Sigmoid colon (tissue), 6 donors: ENCODE measurements at regions not wholly inside any gene's neighbourhood (a gene's known extent, or its start where the extent isn't known, plus 50 kb on each side); places are given as distances from the start of the nearest gene placed in this dataset.

Experiments used
- DNase-seq: peaks from one replicate; pipeline ENCODE4 v3.0.0-alpha.2; 2019
- H3K27ac ChIP-seq, 4 donors: fragments of 200-600 bp; sonication (generic); one replicate each; pipeline ENCODE4 v1.5.1; 2016 to 2019; ENCODE audit warnings: mild to moderate bottlenecking in 1 of 4
- H3K27me3 ChIP-seq, 3 donors: fragments of 200-600 bp; sonication (generic); one replicate each; pipeline ENCODE4 v1.5.1; 2019; ENCODE audit warnings: mild to moderate bottlenecking in 1 of 3
- H3K36me3 ChIP-seq, 4 donors: fragments of 200-600 bp; sonication (generic); one replicate each; pipeline ENCODE4 v1.5.1; 2016 to 2019
- H3K4me1 ChIP-seq, 4 donors: fragments of 200-600 bp; sonication (generic); one replicate each; pipeline ENCODE4 v1.5.1; 2017 to 2019
- H3K4me3 ChIP-seq, 4 donors: fragments of 200-600 bp; sonication (generic); one replicate each; pipeline ENCODE4 v1.5.1; 2017 to 2019; ENCODE audit warnings: mild to moderate bottlenecking in 2 of 4, moderate library complexity in 1 of 4
- H3K9me3 ChIP-seq, 4 donors: fragments of 200-600 bp in 3 of 4; sonication (generic) in 3 of 4; one replicate each; pipeline versions ENCODE4 v1.5.1 to v1.6.1; 2013 to 2019
- CTCF ChIP-seq, 4 experiments: fragments of 450-650 bp in 3 of 4; fragments of 200-600 bp in 1 of 4; IDR thresholded peaks; one replicate each; pipeline ENCODE4 v1.5.1; 2016 to 2019; ENCODE audit warnings: antibody characterized with exemption in 4 of 4, mild to moderate bottlenecking in 3 of 4, moderate library complexity in 2 of 4
- EP300 ChIP-seq, 4 donors: sonication (generic); formaldehyde crosslinking; IDR thresholded peaks; one replicate each; pipeline ENCODE4 v1.6.1; 2017; ENCODE audit warnings: antibody characterized with exemption in 4 of 4
- POLR2A ChIP-seq, 2 donors: fragments of 450-650 bp; IDR thresholded peaks; one replicate each; pipeline ENCODE4 v1.6.1; 2016; ENCODE audit warnings: antibody characterized with exemption in 2 of 2, mild to moderate bottlenecking in 2 of 2, moderate library complexity in 2 of 2
- POLR2AphosphoS5 ChIP-seq, 4 donors: sonication (generic); formaldehyde crosslinking; IDR thresholded peaks; one replicate each; pipeline ENCODE4 v1.6.1; 2017; ENCODE audit warnings: antibody characterized with exemption in 4 of 4
- WGBS, 2 donors: extraction: QIAGEN DNeasy Blood & Tissue Kit; methylation state at CpG; one replicate each; pipeline ENCODE4 v1.1.7; 2013; 5-methylcytosine and 5-hydroxymethylcytosine counted together
- intact Hi-C: fragments of 100-400 bp; cut with DNase I; formaldehyde crosslinking; loops from one replicate; pipeline ENCODE4 v1.15.1; 2023
- donor health status: healthy with polysubstance abuse.
- donor health status: healthy.

DNA sequence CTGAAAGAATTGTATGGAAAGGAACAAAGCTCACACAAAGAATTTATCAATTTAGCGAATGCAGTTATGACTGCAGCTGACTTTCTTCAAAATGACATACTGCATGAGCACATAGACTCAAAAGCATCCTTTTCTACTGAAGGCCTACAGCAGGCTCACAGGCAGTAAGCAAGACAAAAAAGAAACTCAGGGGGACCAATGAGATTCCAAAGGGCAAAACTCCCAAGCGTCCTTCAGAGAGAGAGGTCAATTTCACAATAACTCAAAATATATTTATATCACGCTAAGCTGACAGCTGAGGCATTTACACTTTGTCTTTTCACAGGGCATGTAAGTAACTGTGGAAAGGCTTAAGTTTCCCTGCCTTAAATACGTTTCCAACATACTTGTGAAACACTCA lies 427.9 kb upstream of the RASGRP1 start:
- no peaks in the 10 kb centered on the region for H3K9me3 ChIP-seq
- H3K36me3 ChIP-seq = no peaks in the 10 kb centered on the region
- no peak overlapping the region for H3K27ac ChIP-seq
- no peak for TF ChIP-seq EP300 (IDR thresholded peaks at IDR 0.05)
- TF ChIP-seq POLR2A (IDR thresholded peaks at IDR 0.05) = no peak
- no peak for TF ChIP-seq POLR2AphosphoS5 (IDR thresholded peaks at IDR 0.05)
- TF ChIP-seq CTCF (IDR thresholded peaks at IDR 0.05) = no peak
- peaks cover 0 to 39% (median 22%) of the 10 kb centered on the region in 4 donors for H3K4me1 ChIP-seq
- H3K4me3 ChIP-seq = no peak overlapping the region
- intact Hi-C loops = loop anchor here (2.0 kb wide), 1 partner anchor 176 kb away; no protein-coding TSS in a partner anchor
- H3K27me3 ChIP-seq = no peaks in the 10 kb centered on the region
- 82 to 89% methylated on average over 4 of the region's 4 CpGs for WGBS, 2 donors
- DNase-seq = no peak

- no peaks in the 10 kb centered on the region for H3K27me3 ChIP-seq
- H3K9me3 ChIP-seq = no peaks in the 10 kb centered on the region
- TF ChIP-seq EP300 (IDR thresholded peaks at IDR 0.05) = no peak
- TF ChIP-seq CTCF (IDR thresholded peaks at IDR 0.05) = no peak
- no peak for TF ChIP-seq POLR2AphosphoS5 (IDR thresholded peaks at IDR 0.05)
- TF ChIP-seq POLR2A (IDR thresholded peaks at IDR 0.05) = no peak
- no peak for DNase-seq
- 90 to 94% methylated on average over 2 of the region's 2 CpGs for WGBS, 2 donors
- no peaks in the 10 kb centered on the region for H3K36me3 ChIP-seq
- peaks cover 0 to 43% (median 22%) of the 10 kb centered on the region in 4 donors for H3K4me1 ChIP-seq
- no peak overlapping the region for H3K4me3 ChIP-seq
- H3K27ac ChIP-seq = no peak overlapping the region
- intact Hi-C loops = loop anchor here (2.0 kb wide), 1 partner anchor 176 kb away; no protein-coding TSS in a partner anchor
Measured at GRCh38 chr15:38992930-38993329, 428.3 kb upstream of the RASGRP1 start.

GRCh38 chr15:38994310-38994709 lies 429.7 kb upstream of the RASGRP1 start:
- TF ChIP-seq POLR2A (IDR thresholded peaks at IDR 0.05) = no peak
- no peak for TF ChIP-seq POLR2AphosphoS5 (IDR thresholded peaks at IDR 0.05)
- TF ChIP-seq CTCF (IDR thresholded peaks at IDR 0.05) = no peak
- TF ChIP-seq EP300 (IDR thresholded peaks at IDR 0.05) = no peak
- Histone ChIP-seq H3K4me3 (no peak overlapping the region), H3K9me3 (no peaks in the 10 kb centered on the region), H3K27ac (no peak overlapping the region), H3K27me3 (no peaks in the 10 kb centered on the region), H3K4me1 (peaks cover 0 to 43% (median 22%) of the 10 kb centered on the region in 4 donors), H3K36me3 (no peaks in the 10 kb centered on the region)
- WGBS, 2 donors = 88 to 90% methylated on average over 2 of the region's 2 CpGs
- intact Hi-C loops = no loop called here
- no peak for DNase-seq

GRCh38 chr15:38996111-38996631 lies 431.6 kb upstream of the RASGRP1 start:
- DNase-seq = no peak
- H3K4me3 ChIP-seq = no peak overlapping the region
- intact Hi-C loops = no loop called here
- TF ChIP-seq POLR2AphosphoS5 (IDR thresholded peaks at IDR 0.05) (peak in 1 of 4 donors; percentile 12), CTCF (IDR thresholded peaks at IDR 0.05) (no peak)
- no peaks in the 10 kb centered on the region for H3K9me3 ChIP-seq
- peaks cover 0 to 43% (median 22%) of the 10 kb centered on the region in 4 donors for H3K4me1 ChIP-seq
- no peaks in the 10 kb centered on the region for H3K27me3 ChIP-seq
- H3K27ac ChIP-seq = peak overlapping the region in 3 of 4 donors; percentile 33 to 45 (median 45)
- 71 to 72% methylated on average over 3 of the region's 3 CpGs for WGBS, 2 donors
- no peaks in the 10 kb centered on the region for H3K36me3 ChIP-seq

DNA sequence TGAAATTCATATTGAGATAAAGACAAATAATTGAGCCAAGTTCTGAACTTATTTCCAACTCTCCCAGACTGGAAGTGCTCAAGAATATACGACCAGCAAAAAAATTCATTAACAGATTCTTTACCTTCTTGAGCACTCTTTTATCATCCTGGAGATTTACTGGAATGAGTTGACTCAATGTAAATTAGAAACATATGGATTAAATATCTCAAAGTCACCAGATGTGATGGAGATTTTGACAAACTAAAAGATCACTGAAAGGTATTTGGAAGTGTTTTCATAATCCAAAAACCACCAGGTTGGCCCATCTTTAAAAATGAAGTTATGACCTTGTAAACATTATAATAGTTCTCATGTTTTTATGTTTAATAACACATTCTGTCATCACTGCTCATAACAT lies 433.2 kb upstream of the RASGRP1 start:
- Histone ChIP-seq H3K27me3 (no peaks in the 10 kb centered on the region), H3K4me3 (no peak overlapping the region), H3K27ac (no peak overlapping the region), H3K9me3 (no peaks in the 10 kb centered on the region), H3K36me3 (no peaks in the 10 kb centered on the region), H3K4me1 (peaks cover 0 to 37% (median 22%) of the 10 kb centered on the region in 4 donors)
- TF ChIP-seq POLR2A (IDR thresholded peaks at IDR 0.05) (no peak), CTCF (IDR thresholded peaks at IDR 0.05) (no peak), POLR2AphosphoS5 (IDR thresholded peaks at IDR 0.05) (no peak), EP300 (IDR thresholded peaks at IDR 0.05) (no peak)
- intact Hi-C loops = no loop called here
- no peak for DNase-seq
- 89 to 94% methylated on average over 1 of the region's 1 CpG for WGBS, 2 donors
